ENCODE measurements at regions not wholly inside any gene's neighbourhood (a gene's known extent, or its start where the extent isn't known, plus 50 kb on each side); places are given as distances from the start of the nearest gene placed in this dataset.

DNA sequence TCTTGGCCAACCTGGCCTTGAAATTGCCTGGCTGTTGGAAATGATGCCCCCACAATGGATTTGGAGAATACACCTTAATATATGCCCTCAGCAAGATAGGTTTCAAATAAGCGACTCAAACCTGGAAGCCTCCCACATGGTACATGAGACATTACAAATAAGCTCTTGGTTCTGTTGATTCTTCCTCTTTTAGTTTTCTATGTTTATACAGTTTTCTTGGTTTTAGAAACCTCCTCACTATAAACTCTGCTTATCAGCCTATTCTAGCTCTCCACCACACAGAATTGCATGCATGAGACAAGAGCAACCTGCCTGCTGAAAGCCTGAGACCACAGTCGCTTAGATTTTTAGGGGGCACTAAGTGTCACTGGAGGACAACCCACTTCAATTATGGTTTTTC is 108.8 kb upstream of the PREP start:
- no peaks in the 10 kb centered on the region for H3K36me3 ChIP-seq (ENCODE audit: control insufficient read depth in 2 of 2, extremely low read depth in 1 of 2, insufficient read depth in 2 of 2, low read length in 2 of 2)
- TF ChIP-seq FOS (IDR thresholded peaks at IDR 0.05; ENCODE audit: borderline replicate concordance, insufficient read depth, low read length) = no peak
- TF ChIP-seq, protein P1, sequence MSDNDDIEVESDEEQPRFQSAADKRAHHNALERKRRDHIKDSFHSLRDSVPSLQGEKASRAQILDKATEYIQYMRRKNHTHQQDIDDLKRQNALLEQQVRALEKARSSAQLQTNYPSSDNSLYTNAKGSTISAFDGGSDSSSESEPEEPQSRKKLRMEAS (IDR thresholded peaks at IDR 0.05; ENCODE audit: insufficient read depth, insufficient read length) = no peak
- no peak for TF ChIP-seq JUN (IDR thresholded peaks at IDR 0.05; ENCODE audit: borderline replicate concordance, insufficient read depth, insufficient read length, low read depth)
- TF ChIP-seq MYC (IDR thresholded peaks at IDR 0.05; ENCODE audit: low read depth, low read length) = no peak
- no peak for TF ChIP-seq GATA2 (IDR thresholded peaks at IDR 0.05; ENCODE audit: insufficient read depth, insufficient read length, low read depth, low read length)
- TF ChIP-seq POLR2A (IDR thresholded peaks at IDR 0.05; ENCODE audit: low read depth, low read length) = no peak
- TF ChIP-seq POLR2AphosphoS5 (IDR thresholded peaks at IDR 0.05; ENCODE audit: insufficient read depth, low read depth, low read length) = no peak
- TF ChIP-seq EZH2 (IDR thresholded peaks at IDR 0.05; ENCODE audit: borderline replicate concordance, low read depth, low read length, severe bottlenecking) = no peak
- TF ChIP-seq, protein P2, sequence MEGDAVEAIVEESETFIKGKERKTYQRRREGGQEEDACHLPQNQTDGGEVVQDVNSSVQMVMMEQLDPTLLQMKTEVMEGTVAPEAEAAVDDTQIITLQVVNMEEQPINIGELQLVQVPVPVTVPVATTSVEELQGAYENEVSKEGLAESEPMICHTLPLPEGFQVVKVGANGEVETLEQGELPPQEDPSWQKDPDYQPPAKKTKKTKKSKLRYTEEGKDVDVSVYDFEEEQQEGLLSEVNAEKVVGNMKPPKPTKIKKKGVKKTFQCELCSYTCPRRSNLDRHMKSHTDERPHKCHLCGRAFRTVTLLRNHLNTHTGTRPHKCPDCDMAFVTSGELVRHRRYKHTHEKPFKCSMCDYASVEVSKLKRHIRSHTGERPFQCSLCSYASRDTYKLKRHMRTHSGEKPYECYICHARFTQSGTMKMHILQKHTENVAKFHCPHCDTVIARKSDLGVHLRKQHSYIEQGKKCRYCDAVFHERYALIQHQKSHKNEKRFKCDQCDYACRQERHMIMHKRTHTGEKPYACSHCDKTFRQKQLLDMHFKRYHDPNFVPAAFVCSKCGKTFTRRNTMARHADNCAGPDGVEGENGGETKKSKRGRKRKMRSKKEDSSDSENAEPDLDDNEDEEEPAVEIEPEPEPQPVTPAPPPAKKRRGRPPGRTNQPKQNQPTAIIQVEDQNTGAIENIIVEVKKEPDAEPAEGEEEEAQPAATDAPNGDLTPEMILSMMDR (IDR thresholded peaks at IDR 0.05; ENCODE audit: extremely low read depth in 1 of 2, insufficient read depth in 1 of 2, low read depth in 1 of 2, low read length in 2 of 2) = no peak
- H3K79me2 ChIP-seq (ENCODE audit: control insufficient read depth, insufficient read depth, low read length) = no peaks in the 10 kb centered on the region
- H3K27ac ChIP-seq (ENCODE audit: insufficient read depth, low read depth, low read length) = no peak overlapping the region
- no TSS peak for BruUV-seq (replicated peaks)
- no peak overlapping the region for H3K4me3 ChIP-seq (replicated peaks in 1 of 3; ENCODE audit: insufficient read depth in 1 of 3, low read depth in 1 of 3, low read length in 3 of 3)
- CTCF ChIA-PET = no interaction called here
- no peaks in the 10 kb centered on the region for H3K9me3 ChIP-seq (replicated peaks; ENCODE audit: control insufficient read depth, insufficient read depth, low read length)
- no peak for DNase-seq (ENCODE audit: low read depth, low spot score)
- H3K4me1 ChIP-seq (ENCODE audit: control insufficient read depth, extremely low read depth, insufficient read depth, low read length) = no peaks in the 10 kb centered on the region
- no peaks in the 10 kb centered on the region for H4K20me1 ChIP-seq (replicated peaks; ENCODE audit: control insufficient read depth, extremely low read depth, insufficient read depth, low read length)
- H3K9me1 ChIP-seq (replicated peaks; ENCODE audit: control insufficient read depth, extremely low read depth, insufficient read depth, low read length) = no peaks in the 10 kb centered on the region
- H3K9ac ChIP-seq (replicated peaks; ENCODE audit: extremely low read depth, insufficient read depth, low read length) = no peak overlapping the region
- no peak overlapping the region for H2AFZ ChIP-seq (ENCODE audit: low read depth, low read length)
- dilution Hi-C loops (cut with MboI; ENCODE audit: extremely low pct_ligation_motif_present, low sequenced_read_pairs) (no loop called here), intact Hi-C loops (cut with micrococcal nuclease) (no loop called here)
- POLR2A ChIA-PET = no interaction called here
- no peak overlapping the region for H3K4me2 ChIP-seq (ENCODE audit: insufficient read depth, low read length)
- peaks cover 6 to 13% of the 10 kb centered on the region in 2 experiments for H3K27me3 ChIP-seq (ENCODE audit: control insufficient read depth in 2 of 2, insufficient read depth in 2 of 2, low read length in 2 of 2)
- FAIRE-seq = no peak
